SK-N-MC (cell line): ENCODE measurements at regions not wholly inside any gene's neighbourhood (a gene's known extent, or its start where the extent isn't known, plus 50 kb on each side); places are given as distances from the start of the nearest gene placed in this dataset.

Source experiments
- EZH2 ChIP-seq: fragments of 200-600 bp; sonication (generic); IDR thresholded peaks from one replicate; pipeline ENCODE4 v1.6.1; 2017; ENCODE audit warnings: antibody characterized with exemption
- FOXP2 ChIP-seq: optimal IDR thresholded peaks from 2 replicates; pipeline ENCODE3; 2011; ENCODE audit warnings: mild to moderate bottlenecking, moderate library complexity; ENCODE audit not compliant: insufficient read depth; ENCODE audit errors: extremely low read length, control extremely low read depth
- POLR2AphosphoS5 ChIP-seq: IDR thresholded peaks from 2 replicates; pipeline ENCODE4 v1.6.1; 2012; ENCODE audit warnings: mild to moderate bottlenecking, low read depth, low read length, borderline replicate concordance

GRCh38 chr1:38733761-38734160 is 125.8 kb downstream of the RRAGC start:
- TF ChIP-seq POLR2AphosphoS5 (no peak), EZH2 (no peak), FOXP2 (no peak)
